AG10803 (cell line): ENCODE measurements at regions not wholly inside any gene's neighbourhood (a gene's known extent, or its start where the extent isn't known, plus 50 kb on each side); places are given as distances from the start of the nearest gene placed in this dataset.

Experiments
- DNase-seq: peaks from one replicate; pipeline ENCODE4 v3.0.0; 2010; ENCODE audit warnings: low read depth
- H3K4me3 ChIP-seq: 2 replicates; pipeline ENCODE4 v1.5.1; 2011; ENCODE audit warnings: mild to moderate bottlenecking, low read length, control low read depth
- TF ChIP-seq, protein P1 (sequence below): conservative IDR thresholded peaks from 2 replicates; pipeline ENCODE4 v1.5.1; 2011; ENCODE audit warnings: mild to moderate bottlenecking, low read length, control low read depth, inconsistent platforms

DNA sequence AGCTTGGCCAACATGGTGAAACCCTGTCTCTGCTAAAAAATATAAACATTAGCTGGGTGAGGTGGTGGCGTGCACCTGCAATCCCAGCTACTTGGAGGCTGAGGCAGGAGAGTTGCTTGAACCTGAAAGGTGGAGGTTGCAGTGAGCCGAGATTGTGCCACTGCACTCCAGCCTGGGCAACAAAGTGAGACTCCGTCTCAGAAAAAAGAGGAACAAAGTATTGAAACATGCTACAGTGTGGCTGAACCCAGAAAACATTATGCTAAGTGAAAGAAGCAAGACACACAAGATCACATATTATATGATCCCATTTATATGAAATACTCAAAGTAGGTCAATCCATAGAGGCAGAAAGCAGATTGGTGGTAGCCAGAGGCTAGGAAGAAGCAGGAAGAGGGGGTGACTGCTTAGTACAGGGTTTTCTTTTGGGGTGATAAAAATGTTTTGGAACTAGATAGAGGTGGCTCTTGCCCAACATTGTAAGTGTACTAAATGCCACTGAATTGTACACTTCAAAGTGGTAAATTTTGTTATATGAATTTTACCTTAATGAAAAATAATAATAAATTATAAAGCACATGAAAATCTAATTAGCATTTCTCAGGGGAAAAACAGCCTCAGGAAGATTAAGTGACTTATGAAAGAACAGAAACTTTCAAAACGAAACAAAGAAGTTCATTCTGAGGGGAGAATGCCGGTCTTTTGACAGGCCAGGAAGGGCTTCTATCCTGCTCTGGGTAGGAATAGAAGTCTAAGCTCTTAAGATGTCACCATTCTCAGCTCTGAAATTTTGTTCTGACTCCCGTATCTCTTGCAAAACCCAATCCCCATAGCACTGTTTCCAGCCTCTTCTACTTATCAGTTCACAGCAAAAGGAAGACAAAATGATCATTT lies 161.1 kb upstream of the TBCA start:
- H3K4me3 ChIP-seq: no peak overlapping the region
- no peak for DNase-seq
- TF ChIP-seq, protein P1, sequence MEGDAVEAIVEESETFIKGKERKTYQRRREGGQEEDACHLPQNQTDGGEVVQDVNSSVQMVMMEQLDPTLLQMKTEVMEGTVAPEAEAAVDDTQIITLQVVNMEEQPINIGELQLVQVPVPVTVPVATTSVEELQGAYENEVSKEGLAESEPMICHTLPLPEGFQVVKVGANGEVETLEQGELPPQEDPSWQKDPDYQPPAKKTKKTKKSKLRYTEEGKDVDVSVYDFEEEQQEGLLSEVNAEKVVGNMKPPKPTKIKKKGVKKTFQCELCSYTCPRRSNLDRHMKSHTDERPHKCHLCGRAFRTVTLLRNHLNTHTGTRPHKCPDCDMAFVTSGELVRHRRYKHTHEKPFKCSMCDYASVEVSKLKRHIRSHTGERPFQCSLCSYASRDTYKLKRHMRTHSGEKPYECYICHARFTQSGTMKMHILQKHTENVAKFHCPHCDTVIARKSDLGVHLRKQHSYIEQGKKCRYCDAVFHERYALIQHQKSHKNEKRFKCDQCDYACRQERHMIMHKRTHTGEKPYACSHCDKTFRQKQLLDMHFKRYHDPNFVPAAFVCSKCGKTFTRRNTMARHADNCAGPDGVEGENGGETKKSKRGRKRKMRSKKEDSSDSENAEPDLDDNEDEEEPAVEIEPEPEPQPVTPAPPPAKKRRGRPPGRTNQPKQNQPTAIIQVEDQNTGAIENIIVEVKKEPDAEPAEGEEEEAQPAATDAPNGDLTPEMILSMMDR: no peak

DNA sequence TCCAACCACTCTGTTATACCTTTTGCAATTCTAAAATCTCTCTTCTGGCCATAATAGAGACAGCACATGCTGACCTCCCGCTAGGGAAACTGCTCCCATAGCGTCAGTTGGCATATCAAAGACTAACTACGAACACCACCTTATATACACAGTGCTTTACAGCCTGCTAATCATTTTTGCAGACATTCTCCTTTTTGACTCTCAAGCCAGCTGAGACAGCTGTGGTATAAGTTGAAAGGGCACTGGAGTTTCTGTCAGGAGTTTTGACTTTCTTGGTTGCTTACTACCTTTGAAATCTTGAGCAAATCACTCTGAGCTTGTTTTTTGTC lies 160.2 kb upstream of the TBCA start:
- TF ChIP-seq, protein P1: no peak
- DNase-seq: no peak

DNA sequence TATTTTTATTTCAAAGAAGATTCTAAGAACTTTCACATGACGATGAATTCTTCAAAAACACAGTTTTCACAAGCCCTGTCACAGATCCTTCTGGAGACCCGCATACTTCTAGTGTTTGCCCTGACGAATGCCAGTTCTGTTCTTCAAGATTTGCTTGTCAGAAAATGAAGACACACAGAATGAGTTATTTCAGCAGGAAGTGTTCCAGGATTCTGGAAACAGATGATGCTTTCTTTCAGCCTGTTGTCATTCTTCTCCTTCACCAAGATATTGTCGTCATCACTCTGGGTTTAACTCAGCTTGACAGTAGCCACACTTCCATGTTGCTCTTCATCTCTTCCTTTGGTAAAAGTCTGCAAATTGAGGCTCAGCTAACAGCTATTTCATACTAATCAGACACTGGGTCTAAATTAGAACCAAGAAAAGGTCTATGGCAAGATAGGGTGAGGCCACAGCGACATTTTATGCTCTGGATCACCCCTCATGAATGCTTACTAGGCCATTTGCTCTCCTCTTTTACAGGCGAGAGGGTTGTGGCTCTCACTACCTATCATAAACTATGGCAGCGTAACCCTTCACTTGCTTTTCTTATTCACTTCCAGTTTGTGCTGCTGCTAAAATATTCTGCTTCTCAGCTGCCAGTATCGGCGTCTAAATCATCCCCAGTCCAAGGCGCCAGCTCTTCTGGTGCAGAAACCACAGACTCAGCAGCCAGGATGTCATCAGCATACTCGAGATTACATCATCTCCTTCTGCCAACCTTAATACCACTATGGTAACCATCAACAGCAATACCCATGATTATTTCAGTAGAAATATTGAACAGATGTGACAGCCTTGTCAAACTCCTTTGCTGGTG lies 159.6 kb upstream of the TBCA start:
- no peak overlapping the region for H3K4me3 ChIP-seq
- TF ChIP-seq, protein P1: no peak
- DNase-seq: peak; percentile 61

More for the DNA sequence above, 160.2 kb upstream of the TBCA start:
- no peak overlapping the region for H3K4me3 ChIP-seq

DNA sequence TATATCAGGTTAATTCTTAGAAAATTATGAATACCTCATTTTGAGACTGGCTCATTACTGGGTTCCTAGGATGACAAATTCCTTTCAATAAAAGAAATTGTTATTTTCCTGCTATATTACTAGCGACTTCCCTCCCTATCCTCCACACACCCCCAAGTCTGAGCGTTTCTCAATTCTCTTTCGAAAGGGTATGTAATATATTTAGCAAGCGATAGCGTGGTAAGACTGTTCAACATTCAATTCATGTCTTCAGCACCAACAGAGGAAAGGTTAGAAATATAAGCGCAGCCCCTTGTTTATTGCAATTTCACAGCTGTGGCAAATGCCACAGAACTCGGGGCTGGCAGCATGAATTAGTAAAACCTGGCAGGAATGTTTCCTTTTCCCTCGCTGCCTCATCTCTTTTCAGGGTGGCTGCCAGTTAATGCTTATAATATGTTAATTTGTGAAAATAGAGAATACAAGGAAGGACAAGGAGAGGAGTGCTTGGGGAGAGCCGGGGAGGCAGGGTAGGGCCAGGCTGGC lies 152.7 kb upstream of the TBCA start:
- DNase-seq: no peak
- TF ChIP-seq, protein P1: no peak

DNA sequence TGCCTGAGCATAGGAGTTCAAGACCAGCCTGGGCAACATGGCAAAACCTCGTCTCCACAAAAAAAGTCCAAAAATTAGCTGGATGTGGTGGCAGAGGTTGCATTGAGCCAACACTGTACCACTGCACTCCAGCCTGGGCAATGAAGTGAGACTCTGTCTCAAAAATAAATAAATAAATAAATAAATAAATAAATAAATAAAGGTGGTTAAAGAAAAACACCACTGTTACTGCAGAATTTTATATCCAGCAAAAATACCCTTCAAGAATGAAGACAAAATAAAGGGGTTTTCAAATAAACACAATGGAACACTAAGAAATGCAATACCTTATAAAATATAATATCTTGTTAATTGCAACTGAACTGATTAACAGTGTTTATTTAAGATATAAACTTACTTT lies 150.2 kb upstream of the TBCA start:
- H3K4me3 ChIP-seq: no peak overlapping the region
- DNase-seq: no peak
- TF ChIP-seq, protein P1: no peak

More for the DNA sequence above, 152.7 kb upstream of the TBCA start:
- no peak overlapping the region for H3K4me3 ChIP-seq

DNA sequence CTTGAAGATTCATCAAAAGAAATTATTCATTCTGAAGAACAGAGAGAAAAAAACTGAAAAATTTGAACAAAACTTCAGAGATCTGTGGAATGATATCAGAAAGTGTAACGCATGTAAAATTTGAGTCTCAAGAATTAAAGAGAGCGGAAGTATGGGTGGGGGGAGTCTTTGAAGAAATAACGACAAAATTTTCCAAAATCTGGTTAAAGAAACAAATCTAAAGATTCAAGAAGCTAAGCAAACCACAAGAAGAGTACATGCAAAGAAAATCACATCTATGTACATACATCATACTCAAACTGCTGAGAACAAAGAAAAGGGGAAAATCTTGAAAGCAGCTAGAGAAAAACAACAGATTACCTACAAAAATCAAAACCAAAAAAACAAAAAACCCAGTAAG lies 149.4 kb upstream of the TBCA start:
- DNase-seq: no peak
- TF ChIP-seq, protein P1: no peak
- no peak overlapping the region for H3K4me3 ChIP-seq

DNA sequence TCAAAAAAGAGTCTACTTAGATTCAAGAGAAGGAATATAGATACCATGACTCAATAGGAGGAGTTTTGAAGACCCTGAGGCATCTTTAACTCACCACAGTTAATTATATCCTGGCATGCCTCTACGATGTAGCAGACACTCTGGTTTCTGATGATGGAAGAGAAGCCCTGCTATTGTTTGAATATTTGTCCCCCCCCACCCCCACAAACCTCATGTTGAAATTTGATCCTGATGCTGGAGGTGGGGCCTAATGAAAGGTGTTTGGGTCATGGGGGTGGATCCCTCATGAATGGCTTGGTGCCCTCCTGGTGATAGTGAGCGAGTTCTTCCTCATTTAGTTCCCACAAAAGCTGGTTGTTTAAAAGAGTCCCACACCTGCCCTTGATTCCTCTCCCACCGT lies 147.9 kb upstream of the TBCA start:
- H3K4me3 ChIP-seq: no peak overlapping the region
- no peak for DNase-seq
- TF ChIP-seq, protein P1: no peak
